GM19324 (cell line): ENCODE measurements at regions not wholly inside any gene's neighbourhood (a gene's known extent, or its start where the extent isn't known, plus 50 kb on each side); places are given as distances from the start of the nearest gene placed in this dataset.
"Not testable (repeated sequence)": the region's sequence is repeated elsewhere in the genome, so short reads cannot be mapped to it uniquely, and the experiment has no call there.

Experiments
- ATAC-seq: cut with Tn5 transposase; IDR thresholded peaks from one replicate; pipeline ENCODE4 v1.9.1; 2021; ENCODE audit warnings: mild to moderate bottlenecking, moderate library complexity; ENCODE audit not compliant: unreplicated experiment, low FRiP score

GRCh38 chr9:86508208-86508903 is 154.1 kb upstream of the TUT7 start:
- ATAC-seq = no peak

- ATAC-seq = no peak
Measured at GRCh38 chr9:86507212-86507630, 153.0 kb upstream of the TUT7 start.

- no peak for ATAC-seq
Measured at GRCh38 chr9:86503942-86504341, 149.7 kb upstream of the TUT7 start.

GRCh38 chr9:86503314-86503713 is 149.1 kb upstream of the TUT7 start:
- ATAC-seq = no peak

DNA sequence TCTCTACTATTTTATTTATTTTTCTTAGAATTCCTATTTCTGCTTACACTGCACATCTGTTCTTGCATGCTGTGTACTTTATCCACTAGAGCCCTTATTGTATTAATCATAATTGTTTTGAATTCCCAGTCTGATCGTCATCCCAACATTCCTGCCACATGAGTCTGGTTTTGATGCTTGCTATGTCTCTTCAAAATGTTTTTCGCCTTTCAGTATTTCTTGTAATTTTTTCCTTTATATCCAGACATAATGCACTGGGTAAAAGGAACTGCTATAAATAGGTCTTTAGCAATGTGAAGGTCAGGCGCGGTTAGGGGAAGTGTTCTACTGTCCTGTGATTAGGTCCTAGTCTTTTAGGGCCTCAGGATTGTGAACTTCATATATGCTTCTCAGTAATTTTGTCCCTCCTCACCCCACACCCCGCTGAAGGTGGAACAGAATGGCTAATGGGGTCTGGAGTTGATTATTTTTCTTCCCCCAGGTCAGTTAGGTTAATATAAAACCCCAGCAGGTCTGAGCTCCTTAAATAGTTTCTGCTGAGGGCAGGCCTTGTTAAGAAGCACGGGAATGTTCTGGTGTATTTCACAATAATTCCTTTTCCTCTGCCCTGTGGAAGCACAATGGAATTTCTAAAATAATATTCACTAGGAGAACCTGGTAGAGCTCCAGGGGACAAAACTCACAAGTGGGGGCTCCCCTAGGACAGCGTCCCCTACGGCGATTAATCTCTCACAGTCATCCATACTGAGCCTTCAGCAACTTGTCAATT is 146.6 kb upstream of the TUT7 start:
- ATAC-seq = no peak

DNA sequence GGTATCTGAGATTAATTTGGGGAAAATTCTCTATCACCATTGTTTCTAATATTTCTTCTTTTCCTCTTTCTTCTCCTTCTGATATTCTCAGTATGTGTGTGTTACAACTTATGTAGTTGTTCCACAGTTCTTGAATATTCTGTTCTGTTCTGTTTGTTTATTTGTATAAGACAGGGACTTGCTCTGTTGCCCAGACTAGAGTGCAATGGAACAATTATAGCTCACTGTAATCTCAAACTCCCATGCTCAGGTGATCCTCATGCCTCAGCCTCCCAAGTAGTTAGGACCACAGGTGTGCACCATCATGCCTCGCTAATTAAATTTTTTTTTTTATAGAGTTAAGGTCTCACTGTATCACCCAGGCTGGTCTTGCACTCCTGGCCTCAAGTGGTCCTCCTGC is 145.8 kb upstream of the TUT7 start:
- ATAC-seq = no peak

- no peak for ATAC-seq
Measured at GRCh38 chr9:86494644-86495111, 140.5 kb upstream of the TUT7 start.

GRCh38 chr9:86491468-86492266 is 137.5 kb upstream of the TUT7 start:
- ATAC-seq = no peak

GRCh38 chr9:86488794-86489193 is 134.6 kb upstream of the TUT7 start:
- no peak for ATAC-seq

- no peak for ATAC-seq
Measured at GRCh38 chr9:86488345-86488744, 134.1 kb upstream of the TUT7 start.

GRCh38 chr9:86487838-86488233 is 133.6 kb upstream of the TUT7 start:
- ATAC-seq = no peak

- no peak for ATAC-seq
Measured at GRCh38 chr9:86486891-86487837, 133.0 kb upstream of the TUT7 start.

DNA sequence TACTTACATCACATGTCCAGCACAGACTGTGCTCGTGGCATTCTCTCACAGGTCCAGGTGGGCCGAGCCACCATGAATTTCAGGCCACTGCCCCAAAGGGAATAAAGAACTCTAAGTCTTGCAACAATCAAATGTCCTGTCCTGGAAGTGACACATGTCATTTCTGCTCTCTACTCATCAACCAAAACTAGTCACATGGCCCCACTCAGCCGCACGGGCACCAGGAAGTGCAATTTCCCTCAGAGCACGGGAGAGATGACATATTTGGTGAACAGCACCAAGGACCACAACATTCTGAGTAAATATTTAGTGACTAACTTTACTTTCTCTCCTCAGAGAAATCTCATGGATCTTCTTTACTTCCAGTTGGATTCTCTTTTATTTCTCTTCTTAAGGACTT is 131.1 kb upstream of the TUT7 start:
- ATAC-seq = no peak

DNA sequence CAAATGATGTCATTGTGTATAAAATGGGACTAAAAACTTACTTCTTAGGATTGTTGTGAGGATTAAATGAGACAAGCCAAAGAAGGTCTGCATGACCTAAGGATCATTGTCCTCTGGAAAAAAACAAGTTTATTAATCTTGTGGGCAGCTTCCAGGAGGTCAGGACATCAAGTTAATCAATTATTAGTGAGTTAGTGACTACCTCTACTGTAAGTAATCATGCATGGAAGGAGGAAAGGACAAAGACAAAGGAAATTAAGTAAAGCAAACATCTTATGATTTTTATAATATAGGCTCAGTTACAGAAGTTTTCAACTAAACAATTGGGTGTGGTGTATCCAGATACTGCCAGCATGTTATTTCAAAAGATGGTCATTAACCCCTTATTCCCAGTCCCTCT is 129.3 kb upstream of the TUT7 start:
- ATAC-seq = no peak

DNA sequence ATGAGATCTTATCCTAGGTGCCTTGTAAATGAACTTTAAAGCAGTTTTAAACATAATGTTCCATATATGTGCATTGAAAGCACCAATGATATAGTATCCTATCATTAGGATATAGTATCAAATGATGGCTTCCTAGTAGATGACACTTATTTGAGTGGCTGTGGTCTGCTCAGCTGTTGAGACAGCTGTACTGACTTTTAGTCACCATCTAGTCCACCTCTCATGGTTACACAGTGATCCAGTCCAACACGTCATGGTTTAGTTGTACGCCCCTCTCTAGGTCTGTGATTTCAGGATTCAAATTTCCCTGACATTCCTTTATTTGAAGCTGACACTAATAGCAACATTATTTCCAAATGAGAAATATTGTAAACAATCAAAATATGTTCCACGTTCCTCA is 127.3 kb upstream of the TUT7 start:
- no peak for ATAC-seq

- not testable (repeated sequence) for ATAC-seq
Measured at GRCh38 chr9:86475255-86475654, 121.0 kb upstream of the TUT7 start.

DNA sequence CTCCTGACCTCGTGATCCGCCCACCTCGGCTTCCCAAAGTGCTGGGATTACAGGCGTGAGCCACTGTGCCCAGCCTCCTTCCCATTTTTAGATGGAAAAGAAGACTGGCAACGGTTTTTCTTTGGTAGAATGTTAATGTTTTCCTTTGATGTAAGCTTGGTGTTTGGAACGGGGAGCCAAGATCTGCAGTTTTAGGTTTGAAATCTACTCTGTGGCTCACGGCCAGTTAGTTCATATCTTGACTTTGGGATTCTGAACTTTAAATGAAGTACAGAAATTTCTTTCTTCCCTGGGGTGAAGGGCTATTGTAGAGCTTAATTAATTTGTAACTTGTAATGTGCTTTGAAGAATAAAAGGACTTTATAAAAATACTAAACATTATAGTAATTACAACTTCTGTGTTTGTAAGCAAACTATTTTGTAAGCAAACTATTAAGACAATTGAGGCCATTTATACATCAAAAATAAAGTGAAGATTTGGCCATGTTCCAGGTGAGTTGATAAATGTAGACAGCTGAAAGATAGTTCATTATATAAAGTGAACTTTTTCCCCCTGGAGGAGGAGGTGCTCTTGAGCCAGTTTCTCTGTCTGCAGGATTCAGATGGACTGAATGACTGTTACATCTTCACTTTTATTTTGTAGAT is 117.1 kb upstream of the TUT7 start:
- ATAC-seq = no peak

- ATAC-seq = no peak
Measured at GRCh38 chr9:86470326-86470725, 116.1 kb upstream of the TUT7 start.

DNA sequence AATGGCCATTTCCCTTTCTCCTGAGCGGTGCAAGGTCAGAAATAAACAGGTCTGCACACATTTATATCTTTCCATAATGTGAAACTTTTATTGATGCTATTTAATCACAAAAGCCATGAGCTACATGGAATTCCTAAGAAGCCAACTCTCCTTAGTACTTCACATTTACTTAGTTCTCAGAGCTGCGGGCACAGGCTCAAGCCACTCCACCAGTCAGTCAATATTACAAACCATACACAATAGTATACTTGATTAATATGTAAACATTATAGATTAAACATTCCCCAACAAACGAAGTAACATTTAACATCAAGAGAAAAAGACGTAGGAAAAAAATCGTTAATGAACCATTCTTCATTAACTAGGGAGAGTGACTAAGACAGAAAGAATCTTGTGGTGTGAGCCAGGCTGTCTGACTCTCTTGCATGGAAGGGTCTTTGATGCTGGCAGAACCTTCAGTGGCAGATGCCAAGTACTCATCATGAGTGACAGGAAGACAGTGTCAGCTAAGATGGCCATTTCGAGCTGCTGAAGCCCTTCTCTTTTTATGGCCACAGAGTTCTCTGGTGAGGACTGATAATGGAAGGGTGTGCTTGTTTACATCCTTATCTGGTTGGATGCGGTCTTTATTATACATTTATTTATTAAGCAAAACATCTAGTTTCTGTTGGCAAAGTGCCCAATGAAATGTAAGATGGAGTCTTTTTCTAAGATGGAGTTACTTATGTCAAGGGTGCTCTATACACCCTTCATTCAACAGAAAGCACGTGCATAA is 115.5 kb upstream of the TUT7 start:
- ATAC-seq = no peak
